Activated CD8-positive, alpha-beta T cell treated with anti-CD3 and anti-CD28 coated beads for 36 hours (primary cell): ENCODE measurements at regions not wholly inside any gene's neighbourhood (a gene's known extent, or its start where the extent isn't known, plus 50 kb on each side); places are given as distances from the start of the nearest gene placed in this dataset.

ENCODE experiments used
- ATAC-seq: fragments of 200-7000 bp; cut with Tn5 transposase; one replicate; pipeline ENCODE4 v1.10.0; 2021; ENCODE audit warnings: mild to moderate bottlenecking, moderate library complexity
- CTCF ChIA-PET: fragments of 350-600 bp; sonication (Branson Sonifier 250); formaldehyde crosslinking; loops from one replicate; lab custom pipeline; 2021; ENCODE audit warnings: antibody characterized with exemption; lab: Charles Lee
- POLR2A ChIA-PET: fragments of 350-600 bp; sonication (Branson Sonifier 250); formaldehyde crosslinking; loops from one replicate; lab custom pipeline; 2021; ENCODE audit warnings: antibody characterized with exemption; lab: Charles Lee
- DNase-seq: peaks from one replicate; pipeline ENCODE4 v3.0.0-alpha.2; 2020
- H3K27ac Mint-ChIP-seq: one replicate; pipeline ENCODE4 v1.8.0; 2021; ENCODE audit warnings: mild to moderate bottlenecking, mixed read lengths
- H3K27me3 Mint-ChIP-seq: one replicate; pipeline ENCODE4 v1.8.0; 2021; ENCODE audit warnings: mixed read lengths
- H3K36me3 Mint-ChIP-seq: one replicate; pipeline ENCODE4 v1.8.0; 2021; ENCODE audit warnings: low read depth, mixed read lengths
- H3K4me1 Mint-ChIP-seq: one replicate; pipeline ENCODE4 v1.8.0; 2021; ENCODE audit warnings: low read depth, mixed read lengths
- H3K4me3 Mint-ChIP-seq: one replicate; pipeline ENCODE4 v1.8.0; 2021; ENCODE audit warnings: mild to moderate bottlenecking, moderate library complexity, mixed read lengths
- H3K9me3 Mint-ChIP-seq: one replicate; pipeline ENCODE4 v1.8.0; 2021; ENCODE audit warnings: mixed read lengths
- intact Hi-C: fragments of 100-400 bp; cut with micrococcal nuclease; formaldehyde crosslinking; loops from one replicate; pipeline ENCODE4 v1.10.0; 2022
- TF ChIP-seq, protein P1 (sequence below): fragments of 200-600 bp; IDR thresholded peaks from one replicate; pipeline ENCODE4 v1.8.0; 2022; ENCODE audit warnings: antibody characterized with exemption, mild to moderate bottlenecking

DNA sequence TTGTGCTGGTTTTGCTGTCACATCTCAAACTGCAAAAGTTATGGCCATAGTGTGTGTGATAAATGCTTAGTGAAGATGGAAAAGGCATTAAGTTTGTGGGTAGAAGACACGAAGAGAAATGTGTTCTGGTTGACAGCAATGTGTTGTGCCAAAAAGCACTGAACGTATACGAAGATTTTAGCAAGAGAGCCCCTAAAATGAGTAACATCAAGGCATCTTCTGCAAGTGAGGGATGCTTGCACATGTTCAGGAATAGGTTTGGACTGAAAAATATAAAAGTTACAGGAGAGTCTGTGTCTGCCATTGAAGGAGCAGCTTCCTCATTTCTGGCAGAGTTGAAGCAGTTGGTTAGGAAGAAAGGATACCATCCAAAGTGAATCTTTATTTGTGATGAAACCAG lies 167.1 kb downstream of the ADAMTS15 start:
- DNase-seq (no peak), ATAC-seq (no peak)
- TF ChIP-seq, protein P1, sequence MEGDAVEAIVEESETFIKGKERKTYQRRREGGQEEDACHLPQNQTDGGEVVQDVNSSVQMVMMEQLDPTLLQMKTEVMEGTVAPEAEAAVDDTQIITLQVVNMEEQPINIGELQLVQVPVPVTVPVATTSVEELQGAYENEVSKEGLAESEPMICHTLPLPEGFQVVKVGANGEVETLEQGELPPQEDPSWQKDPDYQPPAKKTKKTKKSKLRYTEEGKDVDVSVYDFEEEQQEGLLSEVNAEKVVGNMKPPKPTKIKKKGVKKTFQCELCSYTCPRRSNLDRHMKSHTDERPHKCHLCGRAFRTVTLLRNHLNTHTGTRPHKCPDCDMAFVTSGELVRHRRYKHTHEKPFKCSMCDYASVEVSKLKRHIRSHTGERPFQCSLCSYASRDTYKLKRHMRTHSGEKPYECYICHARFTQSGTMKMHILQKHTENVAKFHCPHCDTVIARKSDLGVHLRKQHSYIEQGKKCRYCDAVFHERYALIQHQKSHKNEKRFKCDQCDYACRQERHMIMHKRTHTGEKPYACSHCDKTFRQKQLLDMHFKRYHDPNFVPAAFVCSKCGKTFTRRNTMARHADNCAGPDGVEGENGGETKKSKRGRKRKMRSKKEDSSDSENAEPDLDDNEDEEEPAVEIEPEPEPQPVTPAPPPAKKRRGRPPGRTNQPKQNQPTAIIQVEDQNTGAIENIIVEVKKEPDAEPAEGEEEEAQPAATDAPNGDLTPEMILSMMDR, result no peak
- H3K27ac Mint-ChIP-seq, result no peak overlapping the region
- H3K9me3 Mint-ChIP-seq, result peaks cover 1% of the 10 kb centered on the region
- CTCF ChIA-PET, result no interaction called here
- H3K36me3 Mint-ChIP-seq, result no peaks in the 10 kb centered on the region
- no peaks in the 10 kb centered on the region for H3K4me1 Mint-ChIP-seq
- no peak overlapping the region for H3K4me3 Mint-ChIP-seq
- intact Hi-C loops, result no loop called here
- POLR2A ChIA-PET, result no interaction called here
- peaks cover 3% of the 10 kb centered on the region for H3K27me3 Mint-ChIP-seq

DNA sequence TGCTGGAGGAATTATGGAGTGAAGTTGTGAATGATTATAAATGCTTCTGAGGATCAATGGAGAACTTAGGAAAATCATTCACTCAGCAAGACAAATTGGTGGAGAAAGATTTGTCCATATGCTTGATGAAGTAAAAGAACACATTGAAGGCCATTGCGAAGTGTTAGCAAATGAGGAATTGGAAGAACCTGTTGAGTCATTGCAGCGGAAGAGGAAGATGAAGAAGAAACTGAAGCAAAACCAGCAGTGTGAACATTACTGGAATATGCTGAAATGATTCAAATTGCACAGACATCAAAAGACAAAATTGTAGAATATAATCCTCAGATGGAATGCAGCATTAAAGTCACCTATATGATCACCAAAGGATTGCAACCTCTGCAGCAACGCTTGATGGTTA lies 168.1 kb downstream of the ADAMTS15 start:
- ATAC-seq (no peak), DNase-seq (no peak)
- intact Hi-C loops, result no loop called here
- ChIA-PET POLR2A (no interaction called here), CTCF (no interaction called here)
- Mint-ChIP-seq H3K4me3 (no peak overlapping the region), H3K4me1 (no peaks in the 10 kb centered on the region), H3K9me3 (peaks cover 1% of the 10 kb centered on the region), H3K27ac (no peak overlapping the region), H3K36me3 (no peaks in the 10 kb centered on the region), H3K27me3 (peaks cover 5% of the 10 kb centered on the region)
- TF ChIP-seq, protein P1, result no peak

DNA sequence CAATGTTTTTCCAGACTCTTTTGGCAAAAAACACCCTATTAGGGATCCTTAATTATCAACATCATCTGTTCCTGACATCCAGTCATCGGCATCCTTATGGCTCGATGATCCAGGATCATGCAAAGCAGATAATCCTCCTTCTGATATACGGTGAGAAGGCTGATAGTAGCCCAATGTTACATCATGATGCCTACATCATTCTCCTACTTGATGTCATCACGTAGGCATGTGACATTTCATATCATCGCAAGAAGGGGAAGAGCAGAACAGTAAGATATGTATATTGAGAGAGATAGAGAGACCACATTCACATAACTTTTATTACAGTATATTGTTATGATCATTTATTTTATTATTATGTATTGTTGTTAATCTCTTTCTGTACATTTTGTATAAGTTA lies 168.6 kb downstream of the ADAMTS15 start:
- ChIA-PET POLR2A (no interaction called here), CTCF (no interaction called here)
- H3K36me3 Mint-ChIP-seq, result no peaks in the 10 kb centered on the region
- no peak for ATAC-seq
- no peak overlapping the region for H3K27ac Mint-ChIP-seq
- H3K4me3 Mint-ChIP-seq, result no peak overlapping the region
- H3K27me3 Mint-ChIP-seq, result peaks cover 5% of the 10 kb centered on the region
- no peaks in the 10 kb centered on the region for H3K4me1 Mint-ChIP-seq
- no peak for DNase-seq
- TF ChIP-seq, protein P1, result no peak
- intact Hi-C loops, result no loop called here
- peaks cover 1% of the 10 kb centered on the region for H3K9me3 Mint-ChIP-seq

DNA sequence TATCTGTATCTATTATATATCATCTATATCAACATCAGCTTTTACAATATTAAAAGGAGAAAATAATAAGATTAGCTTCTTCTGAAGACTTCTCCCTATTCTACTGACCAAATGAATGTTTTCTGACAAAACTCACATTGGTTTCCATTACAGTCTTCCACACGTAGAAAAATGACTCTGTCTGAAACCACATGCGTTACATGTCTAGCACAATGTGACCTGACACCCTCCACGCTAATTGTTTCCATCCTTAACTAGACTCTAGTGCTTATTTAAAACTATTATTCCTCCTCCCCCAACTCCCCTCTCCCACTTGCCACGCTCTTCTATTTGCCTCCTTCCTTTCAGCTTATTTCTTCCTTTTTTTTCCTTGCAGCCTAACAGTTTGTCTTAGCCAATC lies 172.1 kb downstream of the ADAMTS15 start:
- intact Hi-C loops, result no loop called here
- Mint-ChIP-seq H3K36me3 (no peaks in the 10 kb centered on the region), H3K27ac (no peak overlapping the region), H3K9me3 (peaks cover 1% of the 10 kb centered on the region), H3K4me1 (no peaks in the 10 kb centered on the region), H3K27me3 (peaks cover 14% of the 10 kb centered on the region), H3K4me3 (no peak overlapping the region)
- POLR2A ChIA-PET, result no interaction called here
- ATAC-seq (no peak), DNase-seq (no peak)
- CTCF ChIA-PET, result no interaction called here
- TF ChIP-seq, protein P1, result no peak

DNA sequence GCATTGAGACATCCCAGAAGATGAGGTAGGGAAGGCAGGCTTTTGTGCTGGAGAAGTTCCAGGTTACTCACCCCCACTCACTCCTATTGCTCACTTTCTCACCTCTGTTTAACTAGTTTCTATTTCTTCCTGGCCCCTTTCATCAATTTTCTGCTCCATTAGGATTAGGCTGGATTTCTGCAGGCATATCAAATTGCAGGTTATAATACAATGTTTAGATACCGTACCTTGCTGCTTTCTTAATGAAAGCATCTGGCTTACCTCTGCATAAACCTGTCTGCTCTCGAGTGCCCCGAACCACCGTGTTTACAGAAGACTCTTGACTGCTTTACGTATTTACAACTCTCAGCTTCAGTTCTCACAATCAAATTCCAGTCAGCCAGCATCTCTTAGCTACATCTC lies 173.7 kb downstream of the ADAMTS15 start:
- no peak for ATAC-seq
- Mint-ChIP-seq H3K9me3 (peaks cover 1% of the 10 kb centered on the region), H3K4me1 (no peaks in the 10 kb centered on the region), H3K27ac (no peak overlapping the region), H3K36me3 (no peaks in the 10 kb centered on the region), H3K4me3 (no peak overlapping the region), H3K27me3 (peaks cover 14% of the 10 kb centered on the region)
- ChIA-PET POLR2A (no interaction called here), CTCF (no interaction called here)
- TF ChIP-seq, protein P1, result no peak
- intact Hi-C loops, result no loop called here
- DNase-seq, result no peak
